HCT116 (cell line): ENCODE measurements at regions not wholly inside any gene's neighbourhood (a gene's known extent, or its start where the extent isn't known, plus 50 kb on each side); places are given as distances from the start of the nearest gene placed in this dataset.

Source experiments
- CTCF ChIP-seq, 3 experiments: fragments of 200-600 bp in 1 of 3; sonication (generic) in 1 of 3; IDR thresholded peaks in 2 of 3; conservative IDR thresholded peaks in 1 of 3; 2 replicates each; pipeline ENCODE4 v1.5.1; 2012 to 2017; ENCODE audit warnings: low read depth in 2 of 3, low read length in 2 of 3, antibody characterized with exemption in 1 of 3, borderline replicate concordance in 1 of 3, control low read depth in 1 of 3, mild to moderate bottlenecking in 1 of 3, mixed read lengths in 1 of 3, mixed run types in 1 of 3, moderate library complexity in 1 of 3; ENCODE audit not compliant: insufficient read depth in 1 of 3
- FOSL1 ChIP-seq: IDR thresholded peaks from 2 replicates; pipeline ENCODE4 v1.6.1; 2012; ENCODE audit warnings: low read depth
- POLR2AphosphoS5 ChIP-seq: IDR thresholded peaks from 2 replicates; pipeline ENCODE4 v1.6.1; 2011; ENCODE audit warnings: mild to moderate bottlenecking, low read depth, low read length, moderate library complexity

DNA sequence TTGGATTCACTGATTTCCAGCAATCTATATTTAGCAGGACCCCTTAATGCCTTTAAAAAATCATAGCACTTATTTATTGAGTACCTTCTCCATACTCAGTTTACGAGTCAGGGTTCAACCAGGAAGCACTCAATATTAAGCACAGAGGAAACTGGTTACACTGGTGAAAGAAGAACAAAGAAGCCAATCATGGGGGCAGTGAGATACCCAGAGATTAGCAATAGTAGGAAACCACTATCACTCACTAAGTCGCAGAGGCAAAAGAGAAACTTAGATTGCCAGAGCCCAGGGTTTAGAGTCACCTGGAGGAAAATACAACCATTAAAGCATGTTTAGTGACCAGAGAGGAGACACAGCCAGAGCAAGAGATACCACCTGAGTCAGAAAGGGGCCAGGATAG is 670.5 kb upstream of the USP24 start:
- TF ChIP-seq FOSL1 (no peak), CTCF (IDR thresholded peaks at IDR 0.05 in 2 of 3, conservative IDR thresholded peaks at IDR 0.05 in 1 of 3; ENCODE audit: borderline replicate concordance in 1 of 3, insufficient read depth in 1 of 3, low read depth in 2 of 3, low read length in 2 of 3) (no peak), POLR2AphosphoS5 (no peak)
